ENCODE measurements at regions not wholly inside any gene's neighbourhood (a gene's known extent, or its start where the extent isn't known, plus 50 kb on each side); places are given as distances from the start of the nearest gene placed in this dataset.

GRCh38 chr20:43789593-43789992 lies 62.8 kb upstream of the GTSF1L start:
- no peak for DNase-seq (ENCODE audit: low read depth)
- no peak for TF ChIP-seq CTCF (IDR thresholded peaks at IDR 0.05; ENCODE audit: low read depth, low read length, missing control alignments)
- H3K4me3 ChIP-seq (ENCODE audit: low read depth, low read length), result no peak overlapping the region
- in situ Hi-C loops (cut with HindIII; ENCODE audit: low sequenced_read_pairs), result no loop called here

GRCh38 chr20:43787937-43788336 lies 61.1 kb upstream of the GTSF1L start:
- DNase-seq (ENCODE audit: low read depth), result no peak
- no peak overlapping the region for H3K4me3 ChIP-seq (ENCODE audit: low read depth, low read length)
- in situ Hi-C loops (cut with HindIII; ENCODE audit: low sequenced_read_pairs), result no loop called here
- no peak for TF ChIP-seq CTCF (IDR thresholded peaks at IDR 0.05; ENCODE audit: low read depth, low read length, missing control alignments)

- TF ChIP-seq CTCF (IDR thresholded peaks at IDR 0.05; ENCODE audit: low read depth, low read length, missing control alignments), result no peak
- H3K4me3 ChIP-seq (ENCODE audit: low read depth, low read length), result no peak overlapping the region
- no peak for DNase-seq (ENCODE audit: low read depth)
- in situ Hi-C loops (cut with HindIII; ENCODE audit: low sequenced_read_pairs), result no loop called here
These were observed 60.1 kb upstream of the GTSF1L start for GRCh38 chr20:43786885-43787284.

GRCh38 chr20:43781215-43781614 lies 54.4 kb upstream of the GTSF1L start:
- TF ChIP-seq CTCF (IDR thresholded peaks at IDR 0.05; ENCODE audit: low read depth, low read length, missing control alignments), result no peak
- in situ Hi-C loops (cut with HindIII; ENCODE audit: low sequenced_read_pairs), result no loop called here
- no peak overlapping the region for H3K4me3 ChIP-seq (ENCODE audit: low read depth, low read length)
- DNase-seq (ENCODE audit: low read depth), result no peak

GRCh38 chr20:43778375-43778774 lies 51.6 kb upstream of the GTSF1L start:
- no peak overlapping the region for H3K4me3 ChIP-seq (ENCODE audit: low read depth, low read length)
- DNase-seq (ENCODE audit: low read depth), result no peak
- in situ Hi-C loops (cut with HindIII; ENCODE audit: low sequenced_read_pairs), result no loop called here
- TF ChIP-seq CTCF (IDR thresholded peaks at IDR 0.05; ENCODE audit: low read depth, low read length, missing control alignments), result no peak

- H3K4me3 ChIP-seq (ENCODE audit: low read depth, low read length), result no peak overlapping the region
- no peak for TF ChIP-seq CTCF (IDR thresholded peaks at IDR 0.05; ENCODE audit: low read depth, low read length, missing control alignments)
- in situ Hi-C loops (cut with HindIII; ENCODE audit: low sequenced_read_pairs), result no loop called here
- no peak for DNase-seq (ENCODE audit: low read depth)
These were observed 49.9 kb upstream of the GTSF1L start for GRCh38 chr20:43776691-43777090.
